GM18873 (cell line): ENCODE measurements at regions not wholly inside any gene's neighbourhood (a gene's known extent, or its start where the extent isn't known, plus 50 kb on each side); places are given as distances from the start of the nearest gene placed in this dataset.

ENCODE experiments used
- ATAC-seq: cut with Tn5 transposase; IDR thresholded peaks from one replicate; pipeline ENCODE4 v1.9.1; 2021; ENCODE audit warnings: mild to moderate bottlenecking, moderate library complexity, moderate number of reproducible peaks; ENCODE audit not compliant: unreplicated experiment, low FRiP score

GRCh38 chr22:48100685-48101417 lies 1338.4 kb downstream of the TBC1D22A start:
- ATAC-seq, result no peak

- no peak for ATAC-seq
Observed at GRCh38 chr22:48099671-48100070, 1337.2 kb downstream of the TBC1D22A start.

- no peak for ATAC-seq
Observed at GRCh38 chr22:48099251-48099650, 1336.8 kb downstream of the TBC1D22A start.

- no peak for ATAC-seq
Observed at GRCh38 chr22:48098921-48099245, 1336.4 kb downstream of the TBC1D22A start.

- peak; percentile 73 for ATAC-seq
Observed at GRCh38 chr22:48098243-48098920, 1335.9 kb downstream of the TBC1D22A start.

GRCh38 chr22:48097723-48098122 lies 1335.3 kb downstream of the TBC1D22A start:
- no peak for ATAC-seq

GRCh38 chr22:48096851-48097665 lies 1334.6 kb downstream of the TBC1D22A start:
- no peak for ATAC-seq

- ATAC-seq, result no peak
Observed at GRCh38 chr22:48096411-48096810, 1334.0 kb downstream of the TBC1D22A start.

GRCh38 chr22:48093981-48094380 lies 1331.5 kb downstream of the TBC1D22A start:
- ATAC-seq, result no peak

GRCh38 chr22:48092866-48093265 lies 1330.4 kb downstream of the TBC1D22A start:
- ATAC-seq, result no peak

GRCh38 chr22:48091656-48092223 lies 1329.3 kb downstream of the TBC1D22A start:
- ATAC-seq, result no peak

GRCh38 chr22:48091060-48091650 lies 1328.7 kb downstream of the TBC1D22A start:
- ATAC-seq, result no peak

GRCh38 chr22:48090332-48090672 lies 1327.9 kb downstream of the TBC1D22A start:
- ATAC-seq, result no peak

- ATAC-seq, result no peak
Observed at GRCh38 chr22:48089601-48090331, 1327.3 kb downstream of the TBC1D22A start.

GRCh38 chr22:48088926-48089536 lies 1326.6 kb downstream of the TBC1D22A start:
- ATAC-seq, result no peak

- ATAC-seq, result no peak
Observed at GRCh38 chr22:48088251-48088650, 1325.8 kb downstream of the TBC1D22A start.

GRCh38 chr22:48085901-48086645 lies 1323.6 kb downstream of the TBC1D22A start:
- ATAC-seq, result no peak

- ATAC-seq, result no peak
Observed at GRCh38 chr22:48084729-48085050, 1322.2 kb downstream of the TBC1D22A start.
